T-helper 17 cell (primary cell): ENCODE measurements at regions not wholly inside any gene's neighbourhood (a gene's known extent, or its start where the extent isn't known, plus 50 kb on each side); places are given as distances from the start of the nearest gene placed in this dataset.

Experiments used
- ATAC-seq: fragments of 150-1000 bp; cut with Tn5 transposase; 2 replicates; pipeline ENCODE4 v1.10.0; 2021; ENCODE audit warnings: mild to moderate bottlenecking, moderate library complexity
- DNase-seq, 3 donors: peaks; one replicate each; pipeline versions ENCODE4 v3.0.0 to v3.0.0-alpha.2; 2020 to 2021
- H3K9me3 ChIP-seq: one replicate; pipeline ENCODE4 v1.7.0; 2013; ENCODE audit warnings: low read length, mild to moderate bottlenecking; ENCODE audit not compliant: control insufficient read depth, poor library complexity, severe bottlenecking
- H3K27ac Mint-ChIP-seq: one replicate; pipeline ENCODE4 v1.8.0; 2022; ENCODE audit warnings: mild to moderate bottlenecking, moderate library complexity, mixed read lengths
- H3K27me3 Mint-ChIP-seq: one replicate; pipeline ENCODE4 v1.8.0; 2022; ENCODE audit warnings: mixed read lengths
- H3K36me3 Mint-ChIP-seq: one replicate; pipeline ENCODE4 v1.8.0; 2022; ENCODE audit warnings: low read depth, mixed read lengths
- H3K4me1 Mint-ChIP-seq: one replicate; pipeline ENCODE4 v1.8.0; 2022; ENCODE audit warnings: mild to moderate bottlenecking, mixed read lengths
- H3K4me3 Mint-ChIP-seq: one replicate; pipeline ENCODE4 v1.8.0; 2022; ENCODE audit warnings: mild to moderate bottlenecking, moderate library complexity, mixed read lengths

GRCh38 chr15:94761574-94761973, 530.2 kb downstream of the MCTP2 start:
- H3K9me3 ChIP-seq: no peaks in the 10 kb centered on the region
- H3K27ac Mint-ChIP-seq: no peak overlapping the region
- no peak overlapping the region for H3K4me3 Mint-ChIP-seq
- no peak for ATAC-seq
- no peaks in the 10 kb centered on the region for H3K27me3 Mint-ChIP-seq
- no peaks in the 10 kb centered on the region for H3K36me3 Mint-ChIP-seq
- no peaks in the 10 kb centered on the region for H3K4me1 Mint-ChIP-seq
- DNase-seq: no peak

- no peaks in the 10 kb centered on the region for H3K9me3 ChIP-seq
- Mint-ChIP-seq H3K4me1 (no peaks in the 10 kb centered on the region), H3K36me3 (no peaks in the 10 kb centered on the region), H3K4me3 (no peak overlapping the region), H3K27ac (no peak overlapping the region), H3K27me3 (no peaks in the 10 kb centered on the region)
- DNase-seq (no peak), ATAC-seq (no peak)
Measured at GRCh38 chr15:94769089-94769488, 537.7 kb downstream of the MCTP2 start.

DNA sequence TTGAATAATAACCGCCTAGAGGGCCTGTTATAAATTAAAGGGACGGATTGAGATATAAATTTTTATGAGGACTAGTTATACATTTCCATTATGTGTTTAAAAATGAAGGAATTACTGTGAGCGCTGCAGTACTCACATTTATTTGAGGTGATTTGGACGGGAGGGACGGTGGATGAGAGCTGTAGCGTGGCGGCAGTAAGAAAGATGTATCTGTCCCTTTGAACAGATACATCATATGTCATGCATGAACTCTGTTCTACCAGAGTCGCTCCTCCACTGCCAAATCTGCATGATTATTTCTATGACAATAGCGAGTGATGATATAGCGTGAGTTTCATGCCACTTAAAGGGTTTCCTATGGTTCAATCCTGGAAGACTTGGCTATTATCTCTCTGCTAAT, 538.8 kb downstream of the MCTP2 start:
- Mint-ChIP-seq H3K36me3 (no peaks in the 10 kb centered on the region), H3K4me3 (no peak overlapping the region), H3K4me1 (no peaks in the 10 kb centered on the region), H3K27ac (no peak overlapping the region), H3K27me3 (no peaks in the 10 kb centered on the region)
- H3K9me3 ChIP-seq: no peaks in the 10 kb centered on the region
- DNase-seq (no peak), ATAC-seq (no peak)

GRCh38 chr15:94777037-94777436, 545.7 kb downstream of the MCTP2 start:
- no peaks in the 10 kb centered on the region for H3K4me1 Mint-ChIP-seq
- H3K36me3 Mint-ChIP-seq: no peaks in the 10 kb centered on the region
- no peak for ATAC-seq
- H3K27ac Mint-ChIP-seq: no peak overlapping the region
- no peaks in the 10 kb centered on the region for H3K27me3 Mint-ChIP-seq
- no peak overlapping the region for H3K4me3 Mint-ChIP-seq
- DNase-seq: no peak
- H3K9me3 ChIP-seq: no peaks in the 10 kb centered on the region

- no peak for DNase-seq
- H3K9me3 ChIP-seq: no peaks in the 10 kb centered on the region
- Mint-ChIP-seq H3K36me3 (no peaks in the 10 kb centered on the region), H3K4me3 (no peak overlapping the region), H3K27me3 (no peaks in the 10 kb centered on the region), H3K4me1 (no peaks in the 10 kb centered on the region), H3K27ac (no peak overlapping the region)
- ATAC-seq: no peak
Measured at GRCh38 chr15:94778840-94779239, 547.5 kb downstream of the MCTP2 start.

DNA sequence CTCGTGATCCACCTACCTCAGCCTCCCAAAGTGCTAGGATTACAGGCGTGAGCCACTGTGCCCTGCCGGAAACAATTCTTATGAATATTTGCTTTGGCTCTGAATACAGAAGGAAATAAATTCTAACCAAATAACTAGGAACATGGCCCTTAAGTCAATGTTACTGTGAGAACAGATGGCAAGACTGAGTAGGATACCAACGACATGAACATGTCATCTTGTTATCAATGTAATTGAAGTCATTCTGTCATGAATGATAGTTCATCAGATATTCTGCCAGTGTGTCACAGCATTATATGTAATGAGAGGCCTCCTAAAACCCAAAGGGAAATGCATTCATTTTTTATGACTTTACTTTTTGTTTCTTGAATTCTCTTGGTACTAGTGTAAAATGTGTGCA, 548.8 kb downstream of the MCTP2 start:
- no peaks in the 10 kb centered on the region for H3K9me3 ChIP-seq
- ATAC-seq: no peak

DNA sequence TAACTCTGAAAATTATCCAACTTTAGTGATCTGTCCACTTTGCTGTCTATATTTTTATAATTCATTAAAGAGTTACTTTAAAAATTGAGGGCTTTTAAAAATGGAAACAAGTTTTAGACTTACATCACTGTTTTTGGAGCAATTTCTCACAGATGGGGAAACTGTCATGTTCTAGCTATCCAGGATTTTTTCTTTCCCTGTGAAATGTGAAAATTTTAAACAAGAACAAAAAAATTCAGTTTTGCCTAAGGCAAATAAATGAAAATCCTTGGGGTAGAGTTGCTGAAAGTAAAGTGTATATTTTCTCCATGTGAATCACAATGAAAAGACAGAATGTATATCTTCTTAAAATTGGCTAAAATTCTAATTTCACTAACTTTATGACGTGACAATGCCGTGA, 553.7 kb downstream of the MCTP2 start:
- DNase-seq (no peak), ATAC-seq (no peak)
- no peak overlapping the region for H3K27ac Mint-ChIP-seq
- no peaks in the 10 kb centered on the region for H3K9me3 ChIP-seq
- H3K4me3 Mint-ChIP-seq: no peak overlapping the region
- H3K27me3 Mint-ChIP-seq: no peaks in the 10 kb centered on the region
- no peaks in the 10 kb centered on the region for H3K4me1 Mint-ChIP-seq
- no peaks in the 10 kb centered on the region for H3K36me3 Mint-ChIP-seq

More for the DNA sequence above, 548.8 kb downstream of the MCTP2 start:
- H3K27ac Mint-ChIP-seq: no peak overlapping the region
- no peaks in the 10 kb centered on the region for H3K36me3 Mint-ChIP-seq
- no peaks in the 10 kb centered on the region for H3K4me1 Mint-ChIP-seq
- DNase-seq: no peak
- H3K27me3 Mint-ChIP-seq: no peaks in the 10 kb centered on the region
- H3K4me3 Mint-ChIP-seq: no peak overlapping the region

DNA sequence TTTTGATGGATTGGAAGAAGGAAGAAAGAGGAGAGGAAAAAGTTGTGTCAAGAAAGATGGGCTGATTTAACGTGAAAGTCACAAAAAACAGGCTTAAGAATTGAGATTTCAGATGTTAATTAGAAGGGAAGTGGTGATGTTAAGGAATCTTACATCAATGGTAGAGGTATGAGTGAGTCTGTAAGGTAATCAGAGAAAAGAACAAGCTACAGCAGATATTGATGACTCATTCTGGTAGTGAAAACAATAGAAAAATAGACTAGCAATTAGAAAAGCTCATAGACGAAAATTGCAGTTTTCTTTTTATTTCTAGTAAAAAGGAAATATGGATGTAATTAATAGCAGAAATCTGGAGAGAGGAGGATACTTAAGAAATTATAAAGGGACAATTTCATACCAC, 559.6 kb downstream of the MCTP2 start:
- no peaks in the 10 kb centered on the region for H3K36me3 Mint-ChIP-seq
- no peaks in the 10 kb centered on the region for H3K9me3 ChIP-seq
- H3K4me3 Mint-ChIP-seq: no peak overlapping the region
- ATAC-seq (no peak), DNase-seq (no peak)
- H3K27me3 Mint-ChIP-seq: no peaks in the 10 kb centered on the region
- no peaks in the 10 kb centered on the region for H3K4me1 Mint-ChIP-seq
- no peak overlapping the region for H3K27ac Mint-ChIP-seq

DNA sequence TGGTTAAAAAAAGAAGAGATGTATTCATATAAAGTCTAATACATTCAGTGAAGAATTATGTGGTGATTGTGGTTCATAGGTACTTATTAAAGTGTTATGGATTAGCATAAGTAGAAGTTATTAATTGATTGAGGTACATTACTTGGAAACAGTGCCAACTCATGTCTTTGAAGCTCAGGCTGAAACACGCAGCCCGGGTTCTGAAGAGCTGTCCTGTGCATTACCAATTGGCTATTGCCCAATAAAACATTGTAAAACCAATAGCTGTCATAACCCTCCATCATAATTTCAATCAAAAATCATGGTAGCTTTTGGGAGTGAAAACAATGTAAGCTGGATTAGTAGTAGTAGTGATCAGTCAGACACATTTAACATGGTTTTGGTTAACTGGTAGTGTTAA, 560.1 kb downstream of the MCTP2 start:
- DNase-seq (no peak), ATAC-seq (no peak)
- no peaks in the 10 kb centered on the region for H3K9me3 ChIP-seq
- H3K36me3 Mint-ChIP-seq: no peaks in the 10 kb centered on the region
- H3K27me3 Mint-ChIP-seq: no peaks in the 10 kb centered on the region
- no peak overlapping the region for H3K4me3 Mint-ChIP-seq
- no peak overlapping the region for H3K27ac Mint-ChIP-seq
- no peaks in the 10 kb centered on the region for H3K4me1 Mint-ChIP-seq

DNA sequence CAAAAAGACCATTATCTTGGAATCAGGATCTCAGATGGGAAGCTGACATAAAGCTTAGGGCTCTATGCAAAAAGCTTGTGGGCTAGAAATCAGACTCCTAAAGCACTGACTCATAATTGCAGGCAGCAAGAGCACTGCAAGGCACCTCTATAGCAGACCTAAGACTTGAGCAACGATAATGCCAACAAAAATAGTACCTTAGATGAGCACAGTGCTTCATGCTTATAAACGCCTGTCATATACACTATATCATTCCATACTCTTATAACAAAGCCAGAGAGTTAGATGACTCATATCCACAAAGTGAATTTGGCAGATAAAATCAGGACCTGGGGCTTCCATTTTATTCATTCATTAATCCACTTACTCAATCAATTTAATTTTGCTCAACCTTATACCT, 560.8 kb downstream of the MCTP2 start:
- H3K9me3 ChIP-seq: no peaks in the 10 kb centered on the region
- Mint-ChIP-seq H3K27me3 (no peaks in the 10 kb centered on the region), H3K27ac (no peak overlapping the region), H3K4me1 (no peaks in the 10 kb centered on the region), H3K36me3 (no peaks in the 10 kb centered on the region), H3K4me3 (no peak overlapping the region)
- no peak for ATAC-seq
- no peak for DNase-seq

GRCh38 chr15:94793207-94793606, 561.8 kb downstream of the MCTP2 start:
- no peaks in the 10 kb centered on the region for H3K9me3 ChIP-seq
- Mint-ChIP-seq H3K4me1 (no peaks in the 10 kb centered on the region), H3K36me3 (no peaks in the 10 kb centered on the region), H3K27me3 (no peaks in the 10 kb centered on the region), H3K4me3 (no peak overlapping the region), H3K27ac (no peak overlapping the region)
- no peak for DNase-seq
- ATAC-seq: no peak

DNA sequence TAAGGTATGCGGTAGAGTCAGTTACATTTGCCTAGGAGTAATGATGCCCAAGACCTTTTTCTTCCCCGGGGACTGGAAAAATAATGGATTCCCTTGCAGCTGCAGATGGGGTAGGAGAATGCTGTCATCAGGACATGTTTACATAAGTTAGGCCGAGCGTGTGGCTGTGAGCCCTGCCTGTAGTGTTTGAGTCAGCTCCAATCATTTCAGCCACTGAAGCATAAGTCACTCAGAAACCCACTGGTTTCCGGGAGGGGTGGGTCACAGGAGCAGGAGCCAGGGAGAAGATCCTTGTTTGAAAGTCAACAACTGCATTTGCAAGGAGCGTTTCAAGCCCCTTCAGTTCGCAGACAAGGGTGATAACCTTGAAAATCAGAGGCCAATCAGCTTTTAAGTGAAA, 562.3 kb downstream of the MCTP2 start:
- ATAC-seq (no peak), DNase-seq (no peak)
- Mint-ChIP-seq H3K4me1 (no peaks in the 10 kb centered on the region), H3K27ac (no peak overlapping the region), H3K27me3 (no peaks in the 10 kb centered on the region), H3K4me3 (no peak overlapping the region), H3K36me3 (no peaks in the 10 kb centered on the region)
- H3K9me3 ChIP-seq: no peaks in the 10 kb centered on the region

- DNase-seq (no peak), ATAC-seq (no peak)
- Mint-ChIP-seq H3K4me3 (no peak overlapping the region), H3K27ac (no peak overlapping the region), H3K4me1 (no peaks in the 10 kb centered on the region), H3K36me3 (no peaks in the 10 kb centered on the region), H3K27me3 (no peaks in the 10 kb centered on the region)
- no peaks in the 10 kb centered on the region for H3K9me3 ChIP-seq
Measured at GRCh38 chr15:94804613-94805012, 573.3 kb downstream of the MCTP2 start.

DNA sequence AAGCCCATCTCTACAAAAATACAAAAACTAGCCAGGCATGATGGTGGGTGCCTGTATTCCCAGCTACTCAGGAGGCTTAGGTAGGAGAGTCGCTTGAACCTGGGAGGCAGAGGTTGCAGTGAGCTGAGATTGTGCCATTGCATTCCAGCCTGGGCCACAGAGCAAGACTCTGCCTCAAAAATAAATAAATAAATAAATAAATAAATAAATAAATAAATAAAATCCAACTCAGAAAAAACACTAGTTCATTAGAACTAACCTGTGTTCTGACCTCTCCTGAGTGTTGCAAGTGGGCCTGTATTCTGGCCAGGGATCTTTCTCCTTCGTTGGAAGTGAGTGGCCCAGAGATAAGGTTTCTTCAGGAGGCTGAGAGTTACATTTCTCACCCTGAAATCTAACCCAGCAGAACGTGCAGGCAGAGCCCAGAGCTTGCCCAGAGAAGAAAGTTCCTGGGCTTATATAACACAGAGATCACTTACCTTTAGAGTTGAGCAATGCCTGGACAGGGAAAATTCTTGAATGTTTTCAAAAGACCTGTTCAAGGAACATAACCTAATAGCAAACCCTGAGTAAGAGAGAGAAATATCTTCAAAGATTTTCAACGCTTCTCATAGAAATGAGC, 583.9 kb downstream of the MCTP2 start:
- no peak overlapping the region for H3K27ac Mint-ChIP-seq
- ATAC-seq (no peak), DNase-seq (no peak)
- H3K4me1 Mint-ChIP-seq: no peaks in the 10 kb centered on the region
- no peak overlapping the region for H3K4me3 Mint-ChIP-seq
- H3K9me3 ChIP-seq: no peaks in the 10 kb centered on the region
- no peaks in the 10 kb centered on the region for H3K36me3 Mint-ChIP-seq
- H3K27me3 Mint-ChIP-seq: no peaks in the 10 kb centered on the region
